Neural progenitor cell (in vitro differentiated cells): ENCODE measurements at regions not wholly inside any gene's neighbourhood (a gene's known extent, or its start where the extent isn't known, plus 50 kb on each side); places are given as distances from the start of the nearest gene placed in this dataset.
"Not testable (repeated sequence)": the region's sequence is repeated elsewhere in the genome, so short reads cannot be mapped to it uniquely, and the experiment has no call there.

Source experiments
- DNase-seq: peaks from one replicate; pipeline ENCODE4 v3.0.0-alpha.2; 2016; ENCODE audit warnings: low spot score
- H2AFZ ChIP-seq: fragments of 200-600 bp; sonication (generic); replicated peaks from 2 replicates; pipeline ENCODE4 v1.6.1; 2016; ENCODE audit warnings: antibody characterized with exemption
- H3F3A ChIP-seq: fragments of 200-600 bp; sonication (generic); 2 replicates; pipeline ENCODE4 v1.6.1; 2016; ENCODE audit warnings: antibody characterized with exemption, low read depth
- H3K27ac ChIP-seq: fragments of 200-600 bp; sonication (generic); 2 replicates; pipeline ENCODE4 v1.5.1; 2016; ENCODE audit warnings: mild to moderate bottlenecking
- H3K27me3 ChIP-seq: fragments of 200-600 bp; sonication (generic); 2 replicates; pipeline ENCODE4 v1.6.1; 2016; ENCODE audit warnings: mild to moderate bottlenecking, moderate library complexity
- H3K36me3 ChIP-seq: fragments of 200-600 bp; sonication (generic); 2 replicates; pipeline ENCODE4 v1.5.1; 2016
- H3K4me1 ChIP-seq: fragments of 200-600 bp; sonication (generic); 2 replicates; pipeline ENCODE4 v1.6.1; 2016; ENCODE audit warnings: mixed run types
- H3K4me2 ChIP-seq: fragments of 200-600 bp; sonication (generic); 2 replicates; pipeline ENCODE4 v1.6.1; 2016
- H3K4me3 ChIP-seq: fragments of 200-600 bp; sonication (generic); 2 replicates; pipeline ENCODE4 v1.5.1; 2016
- H3K79me2 ChIP-seq: fragments of 200-600 bp; sonication (generic); 2 replicates; pipeline ENCODE4 v1.6.1; 2016; ENCODE audit warnings: low read depth
- H3K9ac ChIP-seq: fragments of 200-600 bp; sonication (generic); 2 replicates; pipeline ENCODE4 v1.6.1; 2016
- H3K9me3 ChIP-seq: fragments of 200-600 bp; sonication (generic); 2 replicates; pipeline ENCODE4 v1.5.1; 2016; ENCODE audit warnings: low read depth
- H4K20me1 ChIP-seq: fragments of 200-600 bp; sonication (generic); 2 replicates; pipeline ENCODE4 v1.6.1; 2016; ENCODE audit warnings: low read depth
- H3K27ac Mint-ChIP-seq: 3 replicates; pipeline ENCODE4 v1.8.0; 2021; ENCODE audit warnings: mixed read lengths
- H3K27me3 Mint-ChIP-seq: 2 replicates; pipeline ENCODE4 v1.8.0; 2022; ENCODE audit warnings: low read depth, mild to moderate bottlenecking, inconsistent platforms, moderate library complexity, mixed read lengths; ENCODE audit not compliant: insufficient read depth
- H3K36me3 Mint-ChIP-seq: 3 replicates; pipeline ENCODE4 v1.8.0; 2021; ENCODE audit warnings: mixed read lengths
- H3K4me1 Mint-ChIP-seq: 3 replicates; pipeline ENCODE4 v1.8.0; 2021; ENCODE audit warnings: mixed read lengths
- H3K4me3 Mint-ChIP-seq: 3 replicates; pipeline ENCODE4 v1.8.0; 2021; ENCODE audit warnings: mild to moderate bottlenecking, moderate library complexity, mixed read lengths
- H3K9me3 Mint-ChIP-seq: 3 replicates; pipeline ENCODE4 v1.8.0; 2020; ENCODE audit warnings: mixed read lengths
- EZH2 ChIP-seq: fragments of 200-600 bp; sonication (generic); IDR thresholded peaks from 2 replicates; pipeline ENCODE4 v1.6.1; 2017; ENCODE audit warnings: antibody characterized with exemption, mild to moderate bottlenecking, moderate library complexity
- EZH2phosphoT487 ChIP-seq: fragments of 200-600 bp; sonication (generic); IDR thresholded peaks from 2 replicates; pipeline ENCODE4 v1.6.1; 2017; ENCODE audit warnings: antibody characterized with exemption
- TF ChIP-seq, protein P1 (sequence below): fragments of 200-600 bp; sonication (generic); IDR thresholded peaks from 2 replicates; pipeline ENCODE4 v1.5.1; 2017; ENCODE audit warnings: antibody characterized with exemption, mild to moderate bottlenecking

DNA sequence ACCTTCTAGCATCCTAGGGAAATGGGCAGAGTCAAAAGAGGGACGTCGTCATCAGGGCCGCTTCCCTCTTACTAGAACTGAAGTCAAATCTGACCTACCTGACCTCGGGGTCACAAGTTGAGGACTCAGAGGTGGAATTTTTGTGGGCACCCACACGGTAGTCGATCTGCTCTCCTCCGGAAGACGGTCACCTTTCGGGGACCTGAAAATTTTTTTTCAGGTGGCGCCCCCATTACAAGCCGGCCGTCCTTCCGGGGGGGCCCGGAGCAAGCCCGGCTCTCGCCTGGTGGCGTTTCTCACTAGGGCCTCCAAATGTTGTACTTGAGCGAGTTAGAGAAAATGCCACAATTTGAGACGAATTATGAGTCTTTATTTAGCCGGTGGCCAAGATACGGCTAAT, 157.5 kb upstream of the FRG2C start:
- Histone ChIP-seq H2AFZ (no peak overlapping the region), H3K36me3 (no peaks in the 10 kb centered on the region), H3K9me3 (no peaks in the 10 kb centered on the region), H4K20me1 (no peaks in the 10 kb centered on the region), H3F3A (peaks cover 3% of the 10 kb centered on the region), H3K4me3 (no peak overlapping the region), H3K4me1 (peaks cover 16% of the 10 kb centered on the region), H3K27me3 (no peaks in the 10 kb centered on the region), H3K27ac (no peak overlapping the region), H3K4me2 (no peak overlapping the region), H3K9ac (no peak overlapping the region), H3K79me2 (no peaks in the 10 kb centered on the region)
- Mint-ChIP-seq H3K4me1 (peaks cover 44% of the 10 kb centered on the region), H3K4me3 (no peak overlapping the region), H3K36me3 (peaks cover 2% of the 10 kb centered on the region), H3K27me3 (peaks cover 4% of the 10 kb centered on the region), H3K27ac (no peak overlapping the region), H3K9me3 (peaks cover 19% of the 10 kb centered on the region)
- TF ChIP-seq, protein P1, sequence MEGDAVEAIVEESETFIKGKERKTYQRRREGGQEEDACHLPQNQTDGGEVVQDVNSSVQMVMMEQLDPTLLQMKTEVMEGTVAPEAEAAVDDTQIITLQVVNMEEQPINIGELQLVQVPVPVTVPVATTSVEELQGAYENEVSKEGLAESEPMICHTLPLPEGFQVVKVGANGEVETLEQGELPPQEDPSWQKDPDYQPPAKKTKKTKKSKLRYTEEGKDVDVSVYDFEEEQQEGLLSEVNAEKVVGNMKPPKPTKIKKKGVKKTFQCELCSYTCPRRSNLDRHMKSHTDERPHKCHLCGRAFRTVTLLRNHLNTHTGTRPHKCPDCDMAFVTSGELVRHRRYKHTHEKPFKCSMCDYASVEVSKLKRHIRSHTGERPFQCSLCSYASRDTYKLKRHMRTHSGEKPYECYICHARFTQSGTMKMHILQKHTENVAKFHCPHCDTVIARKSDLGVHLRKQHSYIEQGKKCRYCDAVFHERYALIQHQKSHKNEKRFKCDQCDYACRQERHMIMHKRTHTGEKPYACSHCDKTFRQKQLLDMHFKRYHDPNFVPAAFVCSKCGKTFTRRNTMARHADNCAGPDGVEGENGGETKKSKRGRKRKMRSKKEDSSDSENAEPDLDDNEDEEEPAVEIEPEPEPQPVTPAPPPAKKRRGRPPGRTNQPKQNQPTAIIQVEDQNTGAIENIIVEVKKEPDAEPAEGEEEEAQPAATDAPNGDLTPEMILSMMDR = no peak
- TF ChIP-seq EZH2 = no peak
- TF ChIP-seq EZH2phosphoT487 = no peak
- no peak for DNase-seq

DNA sequence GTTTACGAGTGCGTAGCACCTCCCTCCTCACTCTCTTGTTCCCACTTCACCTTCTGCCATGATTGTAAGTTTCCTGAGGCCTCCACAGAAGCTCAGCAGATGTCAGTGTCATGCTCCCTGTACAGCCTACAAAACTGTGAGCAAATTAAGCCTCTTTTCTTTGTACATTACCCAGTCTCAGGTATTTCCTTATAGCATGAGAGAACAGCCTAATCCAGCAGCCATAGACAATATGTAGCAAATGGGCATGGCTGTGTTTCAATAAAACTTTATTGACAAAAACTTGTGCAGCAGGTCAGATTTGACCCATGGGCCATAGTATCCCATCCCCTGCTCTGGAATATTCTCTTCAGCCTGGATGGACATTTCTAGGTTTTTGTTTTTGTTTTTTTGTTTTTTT, 156.2 kb upstream of the FRG2C start:
- not testable (repeated sequence) for H3K27me3 Mint-ChIP-seq, H3F3A ChIP-seq, H3K4me2 ChIP-seq, H3K4me1 ChIP-seq, H3K4me3 Mint-ChIP-seq, H3K27ac Mint-ChIP-seq, DNase-seq, H3K27ac ChIP-seq, H3K4me3 ChIP-seq, H3K79me2 ChIP-seq, H3K9me3 ChIP-seq, H2AFZ ChIP-seq, H3K36me3 Mint-ChIP-seq, H3K27me3 ChIP-seq, H3K36me3 ChIP-seq, H4K20me1 ChIP-seq, H3K9ac ChIP-seq
- Mint-ChIP-seq H3K9me3 (peaks cover 26% of the 10 kb centered on the region), H3K4me1 (peaks cover 30% of the 10 kb centered on the region)

GRCh38 chr3:75527657-75528056, 136.5 kb upstream of the FRG2C start:
- not testable (repeated sequence) for H3F3A ChIP-seq, H3K4me3 ChIP-seq, H3K9ac ChIP-seq, H2AFZ ChIP-seq, H3K27me3 ChIP-seq, H3K27ac Mint-ChIP-seq, H3K4me3 Mint-ChIP-seq, H3K27ac ChIP-seq, H3K36me3 ChIP-seq, H3K27me3 Mint-ChIP-seq, H3K4me1 ChIP-seq, DNase-seq, H4K20me1 ChIP-seq, H3K36me3 Mint-ChIP-seq, H3K79me2 ChIP-seq, H3K9me3 ChIP-seq, H3K4me2 ChIP-seq, H3K4me1 Mint-ChIP-seq
- H3K9me3 Mint-ChIP-seq = peaks cover 51% of the 10 kb centered on the region
- TF ChIP-seq, protein P1 = peak; percentile 15

DNA sequence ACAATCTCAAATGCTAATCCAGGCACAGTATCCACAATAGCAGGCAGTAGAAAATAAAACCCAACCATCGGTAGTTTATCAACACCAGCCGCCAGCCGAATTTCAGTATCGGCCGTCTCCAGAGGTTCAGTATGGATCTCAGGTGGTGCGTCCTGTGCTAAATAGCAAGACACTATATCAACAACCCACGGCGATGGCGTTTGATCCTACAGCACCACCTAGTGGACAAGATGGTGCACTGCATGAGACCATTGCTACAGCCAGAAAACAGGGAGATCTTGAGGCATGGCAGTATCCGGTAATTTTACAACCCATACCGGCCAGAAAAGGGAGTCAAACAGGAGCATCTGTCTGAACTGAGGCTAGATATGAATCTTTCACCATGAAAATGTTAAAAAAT, 112.0 kb upstream of the FRG2C start:
- DNase-seq = peak; percentile 48

DNA sequence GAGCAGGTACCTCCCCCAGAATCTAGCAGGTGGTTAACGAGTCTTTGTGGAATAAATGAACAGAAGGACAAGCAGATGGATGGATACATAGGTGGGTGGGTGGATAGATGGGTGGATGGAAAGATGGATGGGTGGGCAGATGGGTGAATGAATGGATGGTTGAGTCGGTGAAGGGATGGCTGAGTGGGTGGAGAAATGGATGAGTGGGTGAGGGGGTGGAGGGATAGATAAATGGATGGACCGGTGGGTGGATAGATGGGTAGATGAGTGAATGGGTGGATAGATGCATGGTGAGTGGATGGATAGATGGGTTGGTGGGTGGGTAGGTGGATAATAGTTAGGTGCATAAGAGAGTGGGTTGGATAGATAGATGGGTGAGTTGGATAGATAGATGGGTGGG, 99.7 kb upstream of the FRG2C start:
- H3K36me3 Mint-ChIP-seq, H3K9me3 ChIP-seq, H3K9ac ChIP-seq, H3K9me3 Mint-ChIP-seq, H3K27ac Mint-ChIP-seq, H3K79me2 ChIP-seq, H3K27me3 ChIP-seq, DNase-seq, H2AFZ ChIP-seq, H3F3A ChIP-seq, H3K36me3 ChIP-seq, H4K20me1 ChIP-seq, H3K4me1 Mint-ChIP-seq, H3K4me2 ChIP-seq, H3K4me3 Mint-ChIP-seq, H3K27ac ChIP-seq, H3K4me1 ChIP-seq, H3K4me3 ChIP-seq: not testable (repeated sequence)
- H3K27me3 Mint-ChIP-seq = peaks cover 12% of the 10 kb centered on the region

More for the DNA sequence above, 112.0 kb upstream of the FRG2C start:
- H3K4me2 ChIP-seq, H3K36me3 Mint-ChIP-seq, H3K4me3 Mint-ChIP-seq, H3K4me1 Mint-ChIP-seq, H3K4me3 ChIP-seq, H3K9me3 ChIP-seq, H3K9ac ChIP-seq, H3K36me3 ChIP-seq, H3K79me2 ChIP-seq, H3K27me3 ChIP-seq, H3K27ac Mint-ChIP-seq, H3F3A ChIP-seq, H4K20me1 ChIP-seq, H3K27ac ChIP-seq, H2AFZ ChIP-seq, H3K4me1 ChIP-seq, H3K27me3 Mint-ChIP-seq: not testable (repeated sequence)
- peaks cover 31% of the 10 kb centered on the region for H3K9me3 Mint-ChIP-seq
- TF ChIP-seq, protein P1 = peak; percentile 63

GRCh38 chr3:75572303-75572702, 91.8 kb upstream of the FRG2C start:
- H2AFZ ChIP-seq, H3K4me1 Mint-ChIP-seq, H3K27ac Mint-ChIP-seq, H3K4me3 ChIP-seq, H3F3A ChIP-seq, H3K27ac ChIP-seq, H4K20me1 ChIP-seq, H3K9ac ChIP-seq, H3K9me3 ChIP-seq, H3K79me2 ChIP-seq, H3K36me3 ChIP-seq, H3K36me3 Mint-ChIP-seq, H3K4me3 Mint-ChIP-seq, DNase-seq, H3K27me3 Mint-ChIP-seq, H3K4me2 ChIP-seq, H3K27me3 ChIP-seq, H3K4me1 ChIP-seq, H3K9me3 Mint-ChIP-seq: not testable (repeated sequence)
